ENCODE measurements at regions not wholly inside any gene's neighbourhood (a gene's known extent, or its start where the extent isn't known, plus 50 kb on each side); places are given as distances from the start of the nearest gene placed in this dataset.
"Not testable (repeated sequence)": the region's sequence is repeated elsewhere in the genome, so short reads cannot be mapped to it uniquely, and the experiment has no call there.

DNA sequence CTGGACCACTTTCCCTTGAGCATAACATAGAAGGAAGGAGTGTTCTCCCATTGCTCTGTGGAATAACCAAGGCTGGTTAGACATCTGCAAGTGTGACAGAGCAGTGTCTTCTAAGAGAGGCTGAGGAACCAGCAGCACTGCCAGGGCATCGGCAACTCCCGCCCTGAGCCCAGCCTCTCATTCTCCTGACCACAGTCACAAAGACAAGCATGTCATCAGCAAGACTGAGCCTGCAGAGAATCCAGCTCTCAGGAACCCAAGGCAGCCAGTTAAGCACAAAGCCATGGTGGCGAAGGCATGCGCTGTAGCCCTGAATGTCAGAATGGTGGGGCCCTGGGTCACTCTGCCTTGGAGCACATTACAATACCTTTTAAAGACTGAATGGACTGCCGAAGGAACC lies 253.9 kb downstream of the AGTPBP1 start:
- DNase-seq, result no peak
- TF ChIP-seq, protein P1, sequence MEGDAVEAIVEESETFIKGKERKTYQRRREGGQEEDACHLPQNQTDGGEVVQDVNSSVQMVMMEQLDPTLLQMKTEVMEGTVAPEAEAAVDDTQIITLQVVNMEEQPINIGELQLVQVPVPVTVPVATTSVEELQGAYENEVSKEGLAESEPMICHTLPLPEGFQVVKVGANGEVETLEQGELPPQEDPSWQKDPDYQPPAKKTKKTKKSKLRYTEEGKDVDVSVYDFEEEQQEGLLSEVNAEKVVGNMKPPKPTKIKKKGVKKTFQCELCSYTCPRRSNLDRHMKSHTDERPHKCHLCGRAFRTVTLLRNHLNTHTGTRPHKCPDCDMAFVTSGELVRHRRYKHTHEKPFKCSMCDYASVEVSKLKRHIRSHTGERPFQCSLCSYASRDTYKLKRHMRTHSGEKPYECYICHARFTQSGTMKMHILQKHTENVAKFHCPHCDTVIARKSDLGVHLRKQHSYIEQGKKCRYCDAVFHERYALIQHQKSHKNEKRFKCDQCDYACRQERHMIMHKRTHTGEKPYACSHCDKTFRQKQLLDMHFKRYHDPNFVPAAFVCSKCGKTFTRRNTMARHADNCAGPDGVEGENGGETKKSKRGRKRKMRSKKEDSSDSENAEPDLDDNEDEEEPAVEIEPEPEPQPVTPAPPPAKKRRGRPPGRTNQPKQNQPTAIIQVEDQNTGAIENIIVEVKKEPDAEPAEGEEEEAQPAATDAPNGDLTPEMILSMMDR (IDR thresholded peaks at IDR 0.05), result no peak
- Histone ChIP-seq H3K4me1 (no peaks in the 10 kb centered on the region), H3K9me3 (no peaks in the 10 kb centered on the region), H3K27ac (no peak overlapping the region), H3K36me3 (no peaks in the 10 kb centered on the region), H3K27me3 (no peaks in the 10 kb centered on the region), H3K4me3 (no peak overlapping the region)
- intact Hi-C loops (cut with DNase I; ENCODE audit: low total_unique reads), result no loop called here

DNA sequence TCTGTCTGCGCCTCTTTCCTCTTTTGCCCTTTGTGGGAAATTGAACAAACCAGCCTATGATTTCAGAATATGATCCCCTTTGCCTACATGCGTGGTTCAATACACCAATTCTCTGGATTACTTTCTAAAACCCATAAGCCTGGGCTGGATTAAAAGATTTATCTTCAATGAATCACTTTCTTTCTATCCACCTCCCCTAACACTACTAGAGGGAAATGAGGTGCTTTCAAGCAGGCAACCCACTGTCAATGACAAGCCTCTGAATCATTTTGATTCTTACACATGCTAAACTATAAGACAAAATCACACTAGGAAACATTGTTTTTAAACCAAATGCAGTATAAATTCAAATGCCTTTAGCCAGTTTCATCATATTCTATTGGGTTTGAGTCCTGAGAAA lies 257.5 kb downstream of the AGTPBP1 start:
- intact Hi-C loops (cut with DNase I; ENCODE audit: low total_unique reads), result no loop called here
- H3K27me3 ChIP-seq, result no peaks in the 10 kb centered on the region
- TF ChIP-seq, protein P1 (IDR thresholded peaks at IDR 0.05), result no peak

DNA sequence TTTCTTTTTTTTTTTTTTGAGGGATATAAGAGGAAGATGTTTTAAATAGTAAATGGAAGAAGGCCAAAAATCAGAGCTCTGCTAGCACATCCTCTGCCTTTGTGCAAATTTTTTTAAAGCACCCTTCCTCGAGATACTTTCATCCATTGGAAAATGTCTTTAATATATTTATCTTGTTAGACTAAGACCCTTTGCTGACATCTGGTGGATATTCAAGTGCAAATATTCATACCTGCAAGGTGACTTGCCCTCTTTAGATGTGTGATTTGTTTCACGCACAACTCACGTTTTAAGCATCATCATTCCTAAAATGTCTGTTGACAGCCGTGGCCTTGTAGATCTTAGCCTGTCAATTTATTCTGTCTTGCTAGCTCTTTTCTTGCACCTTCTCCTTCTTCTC lies 258.5 kb downstream of the AGTPBP1 start:
- Histone ChIP-seq H3K9me3 (no peaks in the 10 kb centered on the region), H3K36me3 (no peaks in the 10 kb centered on the region), H3K27me3 (no peaks in the 10 kb centered on the region), H3K4me3 (no peak overlapping the region), H3K4me1 (no peaks in the 10 kb centered on the region), H3K27ac (no peak overlapping the region)
- intact Hi-C loops (cut with DNase I; ENCODE audit: low total_unique reads), result no loop called here
- DNase-seq, result no peak
- TF ChIP-seq, protein P1 (IDR thresholded peaks at IDR 0.05), result no peak

More for the DNA sequence above, 257.5 kb downstream of the AGTPBP1 start:
- DNase-seq, result no peak
- Histone ChIP-seq H3K4me3 (no peak overlapping the region), H3K27ac (no peak overlapping the region), H3K9me3 (no peaks in the 10 kb centered on the region), H3K4me1 (no peaks in the 10 kb centered on the region), H3K36me3 (no peaks in the 10 kb centered on the region)

DNA sequence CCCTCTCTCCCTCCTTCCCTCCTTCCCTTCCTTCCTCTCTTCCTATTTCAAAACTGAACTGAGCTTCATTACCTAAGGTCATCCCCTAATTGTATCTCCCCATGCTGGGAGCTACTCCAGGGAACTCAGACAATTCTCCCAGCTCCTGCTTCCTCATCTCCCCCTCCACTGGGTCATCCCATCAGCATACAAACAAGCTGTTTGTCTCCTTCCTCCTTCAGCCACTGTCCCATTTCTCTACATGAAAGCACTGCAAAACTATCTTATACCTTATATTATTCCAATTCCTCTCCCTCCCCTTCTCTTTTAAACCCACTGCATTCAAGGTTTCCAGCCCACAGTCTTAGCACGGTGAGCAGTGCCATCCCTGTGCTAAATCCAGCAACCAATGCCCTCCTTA lies 262.4 kb downstream of the AGTPBP1 start:
- intact Hi-C loops (cut with DNase I; ENCODE audit: low total_unique reads), result no loop called here
- no peak for DNase-seq

DNA sequence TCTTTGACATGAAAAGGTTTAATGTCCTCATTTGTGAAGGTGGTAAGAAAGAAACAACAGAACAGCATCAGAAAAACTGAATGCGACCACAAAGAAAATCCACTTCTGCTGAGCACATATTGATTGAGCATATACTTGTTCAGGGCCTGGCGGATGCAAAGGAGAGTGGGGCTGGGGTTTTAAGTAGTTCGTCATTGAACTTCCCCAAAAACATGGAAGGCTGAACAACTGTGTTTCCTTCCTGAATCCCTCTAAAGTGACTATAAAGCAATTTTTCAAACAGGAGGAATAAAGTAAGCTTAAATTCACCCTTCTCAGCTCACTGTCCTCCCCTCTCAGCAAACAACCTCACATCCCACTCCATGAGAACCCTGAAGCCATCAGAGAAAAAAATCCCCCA lies 262.9 kb downstream of the AGTPBP1 start:
- TF ChIP-seq, protein P1 (IDR thresholded peaks at IDR 0.05), result no peak
- no peak overlapping the region for H3K27ac ChIP-seq
- peak in 1 of 2 donors; percentile 26 for DNase-seq
- no peaks in the 10 kb centered on the region for H3K9me3 ChIP-seq
- H3K27me3 ChIP-seq, result no peaks in the 10 kb centered on the region
- intact Hi-C loops (cut with DNase I; ENCODE audit: low total_unique reads), result no loop called here
- H3K4me3 ChIP-seq, result no peak overlapping the region
- no peaks in the 10 kb centered on the region for H3K4me1 ChIP-seq
- no peaks in the 10 kb centered on the region for H3K36me3 ChIP-seq

More for the DNA sequence above, 262.4 kb downstream of the AGTPBP1 start:
- no peaks in the 10 kb centered on the region for H3K27me3 ChIP-seq
- TF ChIP-seq, protein P1 (IDR thresholded peaks at IDR 0.05), result no peak
- no peaks in the 10 kb centered on the region for H3K4me1 ChIP-seq
- H3K27ac ChIP-seq, result no peak overlapping the region
- no peaks in the 10 kb centered on the region for H3K9me3 ChIP-seq
- no peaks in the 10 kb centered on the region for H3K36me3 ChIP-seq
- H3K4me3 ChIP-seq, result no peak overlapping the region

DNA sequence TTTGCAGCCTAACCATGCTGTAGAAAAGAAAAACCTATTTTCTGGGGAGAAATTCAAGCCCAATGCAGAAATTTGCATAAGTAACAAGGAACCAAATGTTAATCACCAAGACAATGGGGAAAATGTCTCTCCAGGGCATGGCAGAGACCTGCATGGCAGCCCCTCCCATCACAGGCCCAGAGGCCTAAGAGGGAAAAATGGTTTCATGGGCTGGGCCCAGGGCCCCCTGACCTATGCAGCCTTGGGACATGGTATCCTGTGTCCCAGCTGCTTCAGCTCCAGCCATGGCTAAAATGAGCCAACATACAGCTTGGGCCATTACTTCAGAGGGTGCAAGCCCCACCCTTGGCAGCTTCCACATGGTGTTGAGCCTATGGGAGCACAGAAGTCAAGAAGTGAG lies 266.9 kb downstream of the AGTPBP1 start:
- H3K4me3 ChIP-seq; H3K36me3 ChIP-seq; H3K27ac ChIP-seq; H3K9me3 ChIP-seq; intact Hi-C loops (cut with DNase I; ENCODE audit: low total_unique reads); H3K4me1 ChIP-seq; DNase-seq; H3K27me3 ChIP-seq: not testable (repeated sequence)
